Activated CD4-positive, alpha-beta T cell treated with anti-CD3 and anti-CD28 coated beads, Interleukin-2, amount 10 ng/mL, durations not matched to agents 24 days and 14 days (primary cell): ENCODE measurements at regions not wholly inside any gene's neighbourhood (a gene's known extent, or its start where the extent isn't known, plus 50 kb on each side); places are given as distances from the start of the nearest gene placed in this dataset.

ENCODE experiments used
- DNase-seq: peaks from one replicate; pipeline ENCODE4 v3.0.0; 2022
- H3K27ac Mint-ChIP-seq: one replicate; pipeline ENCODE4 v1.8.0; 2022; ENCODE audit warnings: mild to moderate bottlenecking, mixed read lengths
- H3K27me3 Mint-ChIP-seq: one replicate; pipeline ENCODE4 v1.8.0; 2022; ENCODE audit warnings: mixed read lengths
- H3K36me3 Mint-ChIP-seq: one replicate; pipeline ENCODE4 v1.8.0; 2022; ENCODE audit warnings: low read depth, mild to moderate bottlenecking, mixed read lengths
- H3K4me1 Mint-ChIP-seq: one replicate; pipeline ENCODE4 v1.8.0; 2021; ENCODE audit warnings: mixed read lengths
- H3K4me3 Mint-ChIP-seq: one replicate; pipeline ENCODE4 v1.8.0; 2022; ENCODE audit warnings: mild to moderate bottlenecking, moderate library complexity, mixed read lengths
- H3K9me3 Mint-ChIP-seq: one replicate; pipeline ENCODE4 v1.8.0; 2021; ENCODE audit warnings: mixed read lengths
- intact Hi-C: fragments of 100-400 bp; cut with micrococcal nuclease; formaldehyde crosslinking; loops from one replicate; pipeline ENCODE4 v1.15.1; 2023

- H3K27ac Mint-ChIP-seq, result no peak overlapping the region
- intact Hi-C loops, result no loop called here
- H3K9me3 Mint-ChIP-seq, result no peaks in the 10 kb centered on the region
- H3K4me3 Mint-ChIP-seq, result no peak overlapping the region
- no peaks in the 10 kb centered on the region for H3K36me3 Mint-ChIP-seq
- peaks cover 2% of the 10 kb centered on the region for H3K27me3 Mint-ChIP-seq
- H3K4me1 Mint-ChIP-seq, result no peaks in the 10 kb centered on the region
- DNase-seq, result no peak
Observed at GRCh38 chr1:58000116-58000515, 546.4 kb downstream of the OMA1 start.

GRCh38 chr1:57996400-57996799, 550.1 kb downstream of the OMA1 start:
- intact Hi-C loops, result no loop called here
- Mint-ChIP-seq H3K4me3 (no peak overlapping the region), H3K9me3 (no peaks in the 10 kb centered on the region), H3K4me1 (no peaks in the 10 kb centered on the region), H3K27ac (no peak overlapping the region), H3K27me3 (no peaks in the 10 kb centered on the region), H3K36me3 (no peaks in the 10 kb centered on the region)
- no peak for DNase-seq

- Mint-ChIP-seq H3K9me3 (no peaks in the 10 kb centered on the region), H3K27me3 (no peaks in the 10 kb centered on the region), H3K36me3 (no peaks in the 10 kb centered on the region), H3K4me3 (no peak overlapping the region), H3K4me1 (no peaks in the 10 kb centered on the region), H3K27ac (no peak overlapping the region)
- DNase-seq, result no peak
- intact Hi-C loops, result no loop called here
Observed at GRCh38 chr1:57991289-57991688, 555.2 kb downstream of the OMA1 start.

GRCh38 chr1:57989877-57990276, 556.6 kb downstream of the OMA1 start:
- Mint-ChIP-seq H3K36me3 (no peaks in the 10 kb centered on the region), H3K4me1 (no peaks in the 10 kb centered on the region), H3K9me3 (no peaks in the 10 kb centered on the region), H3K4me3 (no peak overlapping the region), H3K27ac (no peak overlapping the region), H3K27me3 (no peaks in the 10 kb centered on the region)
- intact Hi-C loops, result no loop called here
- no peak for DNase-seq

GRCh38 chr1:57987523-57987922, 559.0 kb downstream of the OMA1 start:
- H3K27ac Mint-ChIP-seq, result no peak overlapping the region
- no peaks in the 10 kb centered on the region for H3K36me3 Mint-ChIP-seq

GRCh38 chr1:57986432-57986831, 560.1 kb downstream of the OMA1 start:
- no peak for DNase-seq
- Mint-ChIP-seq H3K4me3 (no peak overlapping the region), H3K27me3 (no peaks in the 10 kb centered on the region), H3K4me1 (no peaks in the 10 kb centered on the region), H3K27ac (no peak overlapping the region), H3K36me3 (no peaks in the 10 kb centered on the region), H3K9me3 (no peaks in the 10 kb centered on the region)
- intact Hi-C loops, result no loop called here

More at GRCh38 chr1:57987523-57987922, 559.0 kb downstream of the OMA1 start:
- Mint-ChIP-seq H3K4me3 (no peak overlapping the region), H3K4me1 (no peaks in the 10 kb centered on the region), H3K27me3 (no peaks in the 10 kb centered on the region), H3K9me3 (no peaks in the 10 kb centered on the region)
- DNase-seq, result no peak
- intact Hi-C loops, result no loop called here

- intact Hi-C loops, result no loop called here
- Mint-ChIP-seq H3K9me3 (no peaks in the 10 kb centered on the region), H3K4me1 (no peaks in the 10 kb centered on the region), H3K27me3 (peaks cover 2% of the 10 kb centered on the region), H3K27ac (no peak overlapping the region), H3K4me3 (no peak overlapping the region), H3K36me3 (no peaks in the 10 kb centered on the region)
- no peak for DNase-seq
Observed at GRCh38 chr1:57984277-57984676, 560.4 kb upstream of the DAB1 start.

- Mint-ChIP-seq H3K27ac (no peak overlapping the region), H3K9me3 (no peaks in the 10 kb centered on the region), H3K4me3 (no peak overlapping the region), H3K27me3 (peaks cover 2% of the 10 kb centered on the region), H3K4me1 (no peaks in the 10 kb centered on the region), H3K36me3 (no peaks in the 10 kb centered on the region)
- no peak for DNase-seq
- intact Hi-C loops, result no loop called here
Observed at GRCh38 chr1:57983441-57983840, 559.6 kb upstream of the DAB1 start.

GRCh38 chr1:57982852-57983251, 559.0 kb upstream of the DAB1 start:
- no peak overlapping the region for H3K4me3 Mint-ChIP-seq
- intact Hi-C loops, result no loop called here
- no peak for DNase-seq
- no peaks in the 10 kb centered on the region for H3K36me3 Mint-ChIP-seq
- no peaks in the 10 kb centered on the region for H3K4me1 Mint-ChIP-seq
- no peaks in the 10 kb centered on the region for H3K9me3 Mint-ChIP-seq
- peaks cover 2% of the 10 kb centered on the region for H3K27me3 Mint-ChIP-seq
- no peak overlapping the region for H3K27ac Mint-ChIP-seq

- H3K4me3 Mint-ChIP-seq, result no peak overlapping the region
- no peaks in the 10 kb centered on the region for H3K36me3 Mint-ChIP-seq
- no peaks in the 10 kb centered on the region for H3K4me1 Mint-ChIP-seq
- peaks cover 2% of the 10 kb centered on the region for H3K27me3 Mint-ChIP-seq
- no peak for DNase-seq
- H3K9me3 Mint-ChIP-seq, result no peaks in the 10 kb centered on the region
- intact Hi-C loops, result no loop called here
- no peak overlapping the region for H3K27ac Mint-ChIP-seq
Observed at GRCh38 chr1:57976216-57976615, 552.4 kb upstream of the DAB1 start.

- Mint-ChIP-seq H3K27ac (no peak overlapping the region), H3K4me3 (no peak overlapping the region), H3K4me1 (no peaks in the 10 kb centered on the region), H3K36me3 (no peaks in the 10 kb centered on the region), H3K27me3 (no peaks in the 10 kb centered on the region), H3K9me3 (no peaks in the 10 kb centered on the region)
- intact Hi-C loops, result no loop called here
- no peak for DNase-seq
Observed at GRCh38 chr1:57968321-57968720, 544.5 kb upstream of the DAB1 start.

- DNase-seq, result no peak
- intact Hi-C loops, result no loop called here
- Mint-ChIP-seq H3K4me1 (no peaks in the 10 kb centered on the region), H3K9me3 (no peaks in the 10 kb centered on the region), H3K4me3 (no peak overlapping the region), H3K36me3 (no peaks in the 10 kb centered on the region), H3K27me3 (no peaks in the 10 kb centered on the region), H3K27ac (no peak overlapping the region)
Observed at GRCh38 chr1:57966751-57967406, 543.0 kb upstream of the DAB1 start.

- intact Hi-C loops, result no loop called here
- no peak for DNase-seq
- Mint-ChIP-seq H3K27me3 (no peaks in the 10 kb centered on the region), H3K4me1 (no peaks in the 10 kb centered on the region), H3K9me3 (no peaks in the 10 kb centered on the region), H3K27ac (no peak overlapping the region), H3K36me3 (no peaks in the 10 kb centered on the region), H3K4me3 (no peak overlapping the region)
Observed at GRCh38 chr1:57966340-57966739, 542.5 kb upstream of the DAB1 start.

GRCh38 chr1:57963581-57963980, 539.7 kb upstream of the DAB1 start:
- H3K9me3 Mint-ChIP-seq, result no peaks in the 10 kb centered on the region
- no peak overlapping the region for H3K27ac Mint-ChIP-seq
- intact Hi-C loops, result no loop called here
- H3K36me3 Mint-ChIP-seq, result no peaks in the 10 kb centered on the region
- DNase-seq, result no peak
- no peaks in the 10 kb centered on the region for H3K27me3 Mint-ChIP-seq
- no peaks in the 10 kb centered on the region for H3K4me1 Mint-ChIP-seq
- no peak overlapping the region for H3K4me3 Mint-ChIP-seq

- H3K27me3 Mint-ChIP-seq, result no peaks in the 10 kb centered on the region
- no peak overlapping the region for H3K4me3 Mint-ChIP-seq
- H3K36me3 Mint-ChIP-seq, result no peaks in the 10 kb centered on the region
- intact Hi-C loops, result no loop called here
- H3K27ac Mint-ChIP-seq, result no peak overlapping the region
- H3K4me1 Mint-ChIP-seq, result no peaks in the 10 kb centered on the region
- DNase-seq, result no peak
- no peaks in the 10 kb centered on the region for H3K9me3 Mint-ChIP-seq
Observed at GRCh38 chr1:57959531-57960241, 535.8 kb upstream of the DAB1 start.
